Spleen (tissue), 11 donors: ENCODE measurements at regions not wholly inside any gene's neighbourhood (a gene's known extent, or its start where the extent isn't known, plus 50 kb on each side); places are given as distances from the start of the nearest gene placed in this dataset.

Experiments
- DNase-seq: peaks from one replicate; pipeline ENCODE4 v3.0.0-alpha.2; 2020
- H3K27ac ChIP-seq, 8 donors: fragments of 200-600 bp; sonication (generic) in 7 of 8; 1 replicate in 4 of 8; 2 replicates in 4 of 8; pipeline versions ENCODE4 v1.5.0 to v1.8.0; 2016 to 2021; ENCODE audit warnings: inconsistent platforms in 4 of 8, mild to moderate bottlenecking in 4 of 8, moderate library complexity in 1 of 8
- H3K27me3 ChIP-seq, 7 donors: fragments of 200-600 bp; sonication (generic) in 6 of 7; replicated peaks in 1 of 7; 1 replicate in 4 of 7; 2 replicates in 3 of 7; pipeline versions ENCODE4 v1.5.0 to v1.8.0; 2016 to 2021; ENCODE audit warnings: inconsistent platforms in 3 of 7, mild to moderate bottlenecking in 1 of 7
- H3K36me3 ChIP-seq, 6 donors: fragments of 200-600 bp; sonication (generic) in 5 of 6; 1 replicate in 4 of 6; 2 replicates in 2 of 6; pipeline versions ENCODE4 v1.5.0 to v1.8.0; 2016 to 2021; ENCODE audit warnings: inconsistent platforms in 2 of 6
- H3K4me1 ChIP-seq, 6 donors: fragments of 200-600 bp; sonication (generic) in 5 of 6; 1 replicate in 3 of 6; 2 replicates in 3 of 6; pipeline versions ENCODE4 v1.5.0 to v1.8.0; 2016 to 2021; ENCODE audit warnings: inconsistent platforms in 3 of 6
- H3K4me3 ChIP-seq, 8 donors: fragments of 200-600 bp; sonication (generic) in 7 of 8; 1 replicate in 4 of 8; 2 replicates in 4 of 8; pipeline versions ENCODE4 v1.5.0 to v1.8.0; 2016 to 2021; ENCODE audit warnings: inconsistent platforms in 4 of 8, mild to moderate bottlenecking in 4 of 8, moderate library complexity in 2 of 8
- H3K9me3 ChIP-seq, 8 donors: fragments of 200-600 bp; sonication (generic) in 7 of 8; 1 replicate in 4 of 8; 2 replicates in 4 of 8; pipeline versions ENCODE4 v1.5.0 to v1.8.0; 2016 to 2021; ENCODE audit warnings: inconsistent platforms in 4 of 8
- POLR2A ChIP-seq, 3 donors: fragments of 450-650 bp; IDR thresholded peaks; one replicate each; pipeline ENCODE4 v1.5.1; 2017; ENCODE audit warnings: antibody characterized with exemption in 3 of 3, mild to moderate bottlenecking in 1 of 3
- POLR2AphosphoS5 ChIP-seq, 3 donors: sonication (generic); formaldehyde crosslinking; IDR thresholded peaks; one replicate each; pipeline ENCODE4 v1.5.1; 2017; ENCODE audit warnings: antibody characterized with exemption in 3 of 3
- WGBS, 5 donors: extraction: QIAGEN DNeasy Blood & Tissue Kit in 3 of 5; methylation state at CpG; one replicate each; pipeline versions ENCODE4 v1.1.5 to v1.1.7; 2013 to 2018; 5-methylcytosine and 5-hydroxymethylcytosine counted together
- intact Hi-C: fragments of 100-400 bp; cut with DNase I; formaldehyde crosslinking; loops from one replicate; pipeline ENCODE4 v1.15.0; 2023; ENCODE audit warnings: low total_unique reads
- TF ChIP-seq, protein P1 (sequence below), 11 experiments: fragments of 200-600 bp in 7 of 11; fragments of 450-650 bp in 4 of 11; sonication (generic) in 4 of 11; IDR thresholded peaks in 8 of 11; conservative IDR thresholded peaks in 3 of 11; 1 replicate in 7 of 11; 2 replicates in 4 of 11; pipeline versions ENCODE4 v1.4.0 to v1.8.0; 2016 to 2021; ENCODE audit warnings: antibody characterized with exemption in 11 of 11, inconsistent platforms in 4 of 11, mild to moderate bottlenecking in 1 of 11
- donor health status: healthy with polysubstance abuse.
- donor health status: DM: no; HTN: no; CAD: no; lungs with moderate emphysema.
- donor health status: DM: no; HTN: no; CAD: no.
- donor health status: Bipolar disorder and iron deficiency.
- donor health status: healthy.
- donor health status: DM: no; HTN: no; CAD: no.
- donor health status: DM: yes; HTN: yes; CAD: no.

DNA sequence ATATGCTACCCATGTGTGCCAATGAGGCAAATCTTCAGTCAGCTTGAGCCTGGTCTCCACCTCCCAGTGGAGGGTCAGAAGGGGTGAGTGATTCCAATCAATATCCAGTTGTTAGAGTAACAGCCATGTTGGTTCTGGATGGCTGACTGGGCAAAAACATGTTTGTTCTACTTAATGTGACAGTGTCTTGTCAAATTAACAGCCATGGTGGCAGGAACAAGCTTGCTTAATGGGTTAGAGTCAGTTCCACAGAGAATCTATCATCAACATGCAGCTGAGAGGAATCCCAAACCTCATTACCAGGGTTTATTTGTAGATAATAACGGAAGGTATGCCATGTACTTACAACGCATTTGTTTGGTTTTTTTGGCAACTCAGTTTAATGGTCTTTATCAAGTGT is 133.2 kb downstream of the SLC17A6 start:
- Histone ChIP-seq H3K36me3 (no peaks in the 10 kb centered on the region), H3K9me3 (no peaks in the 10 kb centered on the region), H3K27me3 (no peaks in the 10 kb centered on the region), H3K4me1 (no peaks in the 10 kb centered on the region), H3K4me3 (no peak overlapping the region), H3K27ac (no peak overlapping the region)
- intact Hi-C loops, result no loop called here
- WGBS, 5 donors, result 62 to 86% (median 74%) methylated on average over 2 of the region's 2 CpGs
- no peak for DNase-seq
- TF ChIP-seq POLR2A (IDR thresholded peaks at IDR 0.05) (no peak), POLR2AphosphoS5 (IDR thresholded peaks at IDR 0.05) (no peak)
- TF ChIP-seq, protein P1, sequence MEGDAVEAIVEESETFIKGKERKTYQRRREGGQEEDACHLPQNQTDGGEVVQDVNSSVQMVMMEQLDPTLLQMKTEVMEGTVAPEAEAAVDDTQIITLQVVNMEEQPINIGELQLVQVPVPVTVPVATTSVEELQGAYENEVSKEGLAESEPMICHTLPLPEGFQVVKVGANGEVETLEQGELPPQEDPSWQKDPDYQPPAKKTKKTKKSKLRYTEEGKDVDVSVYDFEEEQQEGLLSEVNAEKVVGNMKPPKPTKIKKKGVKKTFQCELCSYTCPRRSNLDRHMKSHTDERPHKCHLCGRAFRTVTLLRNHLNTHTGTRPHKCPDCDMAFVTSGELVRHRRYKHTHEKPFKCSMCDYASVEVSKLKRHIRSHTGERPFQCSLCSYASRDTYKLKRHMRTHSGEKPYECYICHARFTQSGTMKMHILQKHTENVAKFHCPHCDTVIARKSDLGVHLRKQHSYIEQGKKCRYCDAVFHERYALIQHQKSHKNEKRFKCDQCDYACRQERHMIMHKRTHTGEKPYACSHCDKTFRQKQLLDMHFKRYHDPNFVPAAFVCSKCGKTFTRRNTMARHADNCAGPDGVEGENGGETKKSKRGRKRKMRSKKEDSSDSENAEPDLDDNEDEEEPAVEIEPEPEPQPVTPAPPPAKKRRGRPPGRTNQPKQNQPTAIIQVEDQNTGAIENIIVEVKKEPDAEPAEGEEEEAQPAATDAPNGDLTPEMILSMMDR (IDR thresholded peaks at IDR 0.05 in 8 of 11, conservative IDR thresholded peaks at IDR 0.05 in 3 of 11), result no peak

DNA sequence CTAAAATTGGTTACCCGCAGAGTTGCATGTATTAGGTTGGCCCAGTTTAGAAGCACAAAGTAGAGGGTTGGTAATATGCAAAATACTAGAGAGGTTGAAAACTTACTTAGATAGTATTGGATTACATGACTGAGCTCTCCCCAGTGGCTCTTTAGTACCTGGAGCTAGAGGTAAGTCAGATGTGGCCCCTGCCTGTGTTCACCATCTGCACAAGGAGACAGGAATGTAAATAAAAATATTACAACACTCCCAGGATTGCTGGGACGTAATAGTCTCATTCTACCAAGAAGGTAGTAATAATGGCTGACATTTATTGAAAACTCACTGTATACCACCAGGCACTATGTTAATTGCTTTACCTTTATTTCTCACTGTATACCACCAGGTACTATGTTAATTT is 129.6 kb downstream of the SLC17A6 start:
- no peaks in the 10 kb centered on the region for H3K4me1 ChIP-seq
- no peak overlapping the region for H3K4me3 ChIP-seq
- 83 to 96% (median 90%) methylated on average over 2 of the region's 2 CpGs for WGBS, 5 donors
- intact Hi-C loops, result no loop called here
- no peak for TF ChIP-seq POLR2AphosphoS5 (IDR thresholded peaks at IDR 0.05)
- TF ChIP-seq POLR2A (IDR thresholded peaks at IDR 0.05), result no peak
- TF ChIP-seq, protein P1 (IDR thresholded peaks at IDR 0.05 in 8 of 11, conservative IDR thresholded peaks at IDR 0.05 in 3 of 11), result no peak
- H3K27ac ChIP-seq, result no peak overlapping the region
- no peak for DNase-seq
- no peaks in the 10 kb centered on the region for H3K9me3 ChIP-seq
- no peaks in the 10 kb centered on the region for H3K27me3 ChIP-seq
- no peaks in the 10 kb centered on the region for H3K36me3 ChIP-seq

DNA sequence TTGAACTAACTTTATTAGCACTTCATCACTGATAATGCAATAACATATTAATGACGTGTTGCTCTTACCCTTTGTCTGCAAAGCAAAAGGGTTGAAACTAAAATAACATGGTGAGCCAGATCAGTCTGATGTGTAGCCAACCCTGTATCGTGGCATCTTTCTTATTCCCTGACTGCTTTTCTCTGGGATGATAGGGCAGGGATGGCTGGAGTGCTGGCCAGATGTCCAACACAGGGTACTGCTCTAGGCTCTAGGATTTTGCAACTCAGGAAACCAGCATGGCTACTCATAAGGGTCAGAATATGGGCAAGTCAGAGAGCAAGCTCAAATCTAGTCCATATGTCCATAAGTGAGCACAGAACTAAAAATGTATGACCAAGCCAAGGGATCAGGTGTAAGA is 129.1 kb downstream of the SLC17A6 start:
- no peaks in the 10 kb centered on the region for H3K4me1 ChIP-seq
- TF ChIP-seq POLR2A (IDR thresholded peaks at IDR 0.05), result no peak
- no peak for TF ChIP-seq POLR2AphosphoS5 (IDR thresholded peaks at IDR 0.05)
- TF ChIP-seq, protein P1 (IDR thresholded peaks at IDR 0.05 in 8 of 11, conservative IDR thresholded peaks at IDR 0.05 in 3 of 11), result no peak
- no peaks in the 10 kb centered on the region for H3K36me3 ChIP-seq
- H3K27ac ChIP-seq, result no peak overlapping the region
- H3K4me3 ChIP-seq, result no peak overlapping the region
- no peaks in the 10 kb centered on the region for H3K9me3 ChIP-seq
- 77 to 84% (median 81%) methylated on average over 2 of the region's 2 CpGs for WGBS, 5 donors
- intact Hi-C loops, result no loop called here
- no peaks in the 10 kb centered on the region for H3K27me3 ChIP-seq
- no peak for DNase-seq

DNA sequence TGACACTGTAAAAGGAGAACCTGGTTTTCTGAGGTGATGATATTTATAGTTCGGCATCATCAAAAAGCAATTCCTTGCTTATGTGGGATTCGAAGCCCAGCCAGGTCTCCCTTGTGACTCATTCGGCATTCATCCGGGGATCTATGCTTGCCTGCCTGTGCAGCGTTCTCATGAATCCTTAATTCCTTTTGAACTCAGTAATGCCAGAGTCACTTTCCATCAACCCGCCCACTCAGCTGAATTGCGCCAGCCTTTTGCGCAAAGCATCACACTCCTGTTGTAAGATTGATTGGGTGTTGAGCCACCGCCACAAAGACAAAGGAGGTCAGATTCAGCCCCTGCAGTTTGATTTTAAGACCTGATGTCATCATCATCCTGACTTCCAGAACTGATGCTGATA is 128.6 kb downstream of the SLC17A6 start:
- Histone ChIP-seq H3K4me3 (no peak overlapping the region), H3K4me1 (no peaks in the 10 kb centered on the region), H3K27me3 (no peaks in the 10 kb centered on the region), H3K36me3 (no peaks in the 10 kb centered on the region), H3K27ac (no peak overlapping the region), H3K9me3 (no peaks in the 10 kb centered on the region)
- intact Hi-C loops, result no loop called here
- WGBS, 5 donors, result 88 to 93% (median 93%) methylated on average over 9 of the region's 9 CpGs
- TF ChIP-seq, protein P1 (IDR thresholded peaks at IDR 0.05 in 8 of 11, conservative IDR thresholded peaks at IDR 0.05 in 3 of 11), result no peak
- TF ChIP-seq POLR2A (IDR thresholded peaks at IDR 0.05) (no peak), POLR2AphosphoS5 (IDR thresholded peaks at IDR 0.05) (no peak)
- no peak for DNase-seq
